Spleen (tissue), 11 donors: ENCODE measurements at regions not wholly inside any gene's neighbourhood (a gene's known extent, or its start where the extent isn't known, plus 50 kb on each side); places are given as distances from the start of the nearest gene placed in this dataset.

Experiments
- DNase-seq: peaks from one replicate; pipeline ENCODE4 v3.0.0-alpha.2; 2020
- H3K27ac ChIP-seq, 8 donors: fragments of 200-600 bp; sonication (generic) in 7 of 8; 1 replicate in 4 of 8; 2 replicates in 4 of 8; pipeline versions ENCODE4 v1.5.0 to v1.8.0; 2016 to 2021; ENCODE audit warnings: inconsistent platforms in 4 of 8, mild to moderate bottlenecking in 4 of 8, moderate library complexity in 1 of 8
- H3K27me3 ChIP-seq, 7 donors: fragments of 200-600 bp; sonication (generic) in 6 of 7; replicated peaks in 1 of 7; 1 replicate in 4 of 7; 2 replicates in 3 of 7; pipeline versions ENCODE4 v1.5.0 to v1.8.0; 2016 to 2021; ENCODE audit warnings: inconsistent platforms in 3 of 7, mild to moderate bottlenecking in 1 of 7
- H3K36me3 ChIP-seq, 6 donors: fragments of 200-600 bp; sonication (generic) in 5 of 6; 1 replicate in 4 of 6; 2 replicates in 2 of 6; pipeline versions ENCODE4 v1.5.0 to v1.8.0; 2016 to 2021; ENCODE audit warnings: inconsistent platforms in 2 of 6
- H3K4me1 ChIP-seq, 6 donors: fragments of 200-600 bp; sonication (generic) in 5 of 6; 1 replicate in 3 of 6; 2 replicates in 3 of 6; pipeline versions ENCODE4 v1.5.0 to v1.8.0; 2016 to 2021; ENCODE audit warnings: inconsistent platforms in 3 of 6
- H3K4me3 ChIP-seq, 8 donors: fragments of 200-600 bp; sonication (generic) in 7 of 8; 1 replicate in 4 of 8; 2 replicates in 4 of 8; pipeline versions ENCODE4 v1.5.0 to v1.8.0; 2016 to 2021; ENCODE audit warnings: inconsistent platforms in 4 of 8, mild to moderate bottlenecking in 4 of 8, moderate library complexity in 2 of 8
- H3K9me3 ChIP-seq, 8 donors: fragments of 200-600 bp; sonication (generic) in 7 of 8; 1 replicate in 4 of 8; 2 replicates in 4 of 8; pipeline versions ENCODE4 v1.5.0 to v1.8.0; 2016 to 2021; ENCODE audit warnings: inconsistent platforms in 4 of 8
- POLR2A ChIP-seq, 3 donors: fragments of 450-650 bp; IDR thresholded peaks; one replicate each; pipeline ENCODE4 v1.5.1; 2017; ENCODE audit warnings: antibody characterized with exemption in 3 of 3, mild to moderate bottlenecking in 1 of 3
- POLR2AphosphoS5 ChIP-seq, 3 donors: sonication (generic); formaldehyde crosslinking; IDR thresholded peaks; one replicate each; pipeline ENCODE4 v1.5.1; 2017; ENCODE audit warnings: antibody characterized with exemption in 3 of 3
- WGBS, 5 donors: extraction: QIAGEN DNeasy Blood & Tissue Kit in 3 of 5; methylation state at CpG; one replicate each; pipeline versions ENCODE4 v1.1.5 to v1.1.7; 2013 to 2018; 5-methylcytosine and 5-hydroxymethylcytosine counted together
- intact Hi-C: fragments of 100-400 bp; cut with DNase I; formaldehyde crosslinking; loops from one replicate; pipeline ENCODE4 v1.15.0; 2023; ENCODE audit warnings: low total_unique reads
- TF ChIP-seq, protein P1 (sequence below), 11 experiments: fragments of 200-600 bp in 7 of 11; fragments of 450-650 bp in 4 of 11; sonication (generic) in 4 of 11; IDR thresholded peaks in 8 of 11; conservative IDR thresholded peaks in 3 of 11; 1 replicate in 7 of 11; 2 replicates in 4 of 11; pipeline versions ENCODE4 v1.4.0 to v1.8.0; 2016 to 2021; ENCODE audit warnings: antibody characterized with exemption in 11 of 11, inconsistent platforms in 4 of 11, mild to moderate bottlenecking in 1 of 11
- donor health status: healthy with polysubstance abuse.
- donor health status: DM: no; HTN: no; CAD: no; lungs with moderate emphysema.
- donor health status: DM: no; HTN: no; CAD: no.
- donor health status: Bipolar disorder and iron deficiency.
- donor health status: healthy.
- donor health status: DM: no; HTN: no; CAD: no.
- donor health status: DM: yes; HTN: yes; CAD: no.

DNA sequence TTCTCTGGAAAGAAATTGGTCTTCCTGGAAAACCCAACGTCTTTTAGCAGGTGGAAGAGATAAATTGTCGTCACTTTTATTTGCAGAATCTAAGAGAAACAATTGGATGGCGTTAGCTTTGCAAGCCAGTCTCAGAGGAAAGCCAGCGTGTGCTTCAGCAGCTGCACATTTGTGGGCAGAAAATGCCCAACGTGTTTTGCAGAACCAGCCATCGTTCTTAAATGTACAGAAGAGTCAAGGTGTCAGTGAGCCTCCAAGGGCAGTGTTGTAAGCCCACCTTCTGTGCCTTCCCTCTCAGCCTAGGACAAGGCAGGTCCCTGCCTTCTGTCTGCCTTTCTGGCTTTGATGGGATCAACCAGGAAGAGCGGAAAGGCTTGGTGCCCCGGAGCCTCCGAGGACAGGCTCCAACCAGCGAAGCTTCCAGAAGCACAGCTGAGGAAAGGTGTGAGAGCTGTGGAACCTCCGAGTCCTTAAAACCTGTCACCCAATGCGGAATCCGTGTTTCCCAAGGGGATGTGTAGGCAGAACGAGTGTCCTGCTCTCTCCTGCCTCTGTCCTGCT lies 116.0 kb upstream of the IRX2 start:
- peaks cover 0 to 45% (median 2%) of the 10 kb centered on the region in 8 donors for H3K9me3 ChIP-seq
- intact Hi-C loops, result no loop called here
- no peak for DNase-seq
- WGBS, 5 donors, result 68 to 78% (median 76%) methylated on average over 14 of the region's 14 CpGs
- no peak for TF ChIP-seq POLR2A (IDR thresholded peaks at IDR 0.05)
- TF ChIP-seq POLR2AphosphoS5 (IDR thresholded peaks at IDR 0.05), result no peak
- TF ChIP-seq, protein P1, sequence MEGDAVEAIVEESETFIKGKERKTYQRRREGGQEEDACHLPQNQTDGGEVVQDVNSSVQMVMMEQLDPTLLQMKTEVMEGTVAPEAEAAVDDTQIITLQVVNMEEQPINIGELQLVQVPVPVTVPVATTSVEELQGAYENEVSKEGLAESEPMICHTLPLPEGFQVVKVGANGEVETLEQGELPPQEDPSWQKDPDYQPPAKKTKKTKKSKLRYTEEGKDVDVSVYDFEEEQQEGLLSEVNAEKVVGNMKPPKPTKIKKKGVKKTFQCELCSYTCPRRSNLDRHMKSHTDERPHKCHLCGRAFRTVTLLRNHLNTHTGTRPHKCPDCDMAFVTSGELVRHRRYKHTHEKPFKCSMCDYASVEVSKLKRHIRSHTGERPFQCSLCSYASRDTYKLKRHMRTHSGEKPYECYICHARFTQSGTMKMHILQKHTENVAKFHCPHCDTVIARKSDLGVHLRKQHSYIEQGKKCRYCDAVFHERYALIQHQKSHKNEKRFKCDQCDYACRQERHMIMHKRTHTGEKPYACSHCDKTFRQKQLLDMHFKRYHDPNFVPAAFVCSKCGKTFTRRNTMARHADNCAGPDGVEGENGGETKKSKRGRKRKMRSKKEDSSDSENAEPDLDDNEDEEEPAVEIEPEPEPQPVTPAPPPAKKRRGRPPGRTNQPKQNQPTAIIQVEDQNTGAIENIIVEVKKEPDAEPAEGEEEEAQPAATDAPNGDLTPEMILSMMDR (IDR thresholded peaks at IDR 0.05 in 8 of 11, conservative IDR thresholded peaks at IDR 0.05 in 3 of 11), result no peak
- H3K4me1 ChIP-seq, result no peaks in the 10 kb centered on the region
- H3K27me3 ChIP-seq, result peaks cover 0 to 10% (median 0%) of the 10 kb centered on the region in 7 donors
- no peak overlapping the region for H3K4me3 ChIP-seq
- H3K27ac ChIP-seq, result no peak overlapping the region
- no peaks in the 10 kb centered on the region for H3K36me3 ChIP-seq

DNA sequence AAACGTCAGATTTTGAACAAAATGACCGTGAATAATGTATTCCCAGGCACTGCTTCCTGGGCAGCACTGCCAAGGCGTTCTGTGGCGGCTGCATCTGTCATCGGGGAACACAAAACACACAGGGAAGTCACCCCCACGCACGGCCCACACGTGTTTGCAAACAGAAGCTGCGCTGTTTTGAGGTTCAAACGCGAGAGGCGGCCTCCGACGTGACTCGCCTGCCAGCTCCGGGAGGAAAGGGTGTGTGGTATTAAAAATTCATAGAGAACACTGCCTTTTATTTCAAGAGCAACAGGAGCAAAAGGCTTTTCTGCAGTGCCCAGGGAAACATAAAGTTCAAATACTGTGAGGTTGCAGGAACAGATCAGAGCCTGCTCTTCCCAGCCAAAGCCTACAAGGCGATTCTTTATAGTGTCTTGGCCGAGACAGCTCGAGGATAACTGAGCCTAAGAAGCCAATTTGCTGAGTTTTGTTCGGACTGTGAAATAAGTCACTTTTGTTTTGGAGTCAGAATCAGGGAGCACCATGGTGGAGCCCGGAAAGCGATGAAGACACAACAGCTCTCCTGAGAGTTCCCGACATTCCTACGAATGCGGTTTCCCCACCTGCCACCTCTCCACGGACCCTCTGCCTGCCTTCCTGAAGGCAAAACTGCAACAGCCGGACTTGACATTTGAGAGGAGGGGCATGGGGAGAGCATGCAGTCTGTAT lies 115.3 kb upstream of the IRX2 start:
- intact Hi-C loops, result no loop called here
- Histone ChIP-seq H3K4me1 (no peaks in the 10 kb centered on the region), H3K4me3 (no peak overlapping the region), H3K36me3 (no peaks in the 10 kb centered on the region), H3K27ac (no peak overlapping the region), H3K27me3 (peaks cover 0 to 10% (median 0%) of the 10 kb centered on the region in 7 donors), H3K9me3 (peaks cover 0 to 42% (median 3%) of the 10 kb centered on the region in 8 donors)
- TF ChIP-seq POLR2AphosphoS5 (IDR thresholded peaks at IDR 0.05) (no peak), POLR2A (IDR thresholded peaks at IDR 0.05) (no peak)
- TF ChIP-seq, protein P1 (IDR thresholded peaks at IDR 0.05 in 8 of 11, conservative IDR thresholded peaks at IDR 0.05 in 3 of 11), result no peak
- 84 to 88% (median 85%) methylated on average over 27 of the region's 27 CpGs for WGBS, 5 donors
- DNase-seq, result no peak

DNA sequence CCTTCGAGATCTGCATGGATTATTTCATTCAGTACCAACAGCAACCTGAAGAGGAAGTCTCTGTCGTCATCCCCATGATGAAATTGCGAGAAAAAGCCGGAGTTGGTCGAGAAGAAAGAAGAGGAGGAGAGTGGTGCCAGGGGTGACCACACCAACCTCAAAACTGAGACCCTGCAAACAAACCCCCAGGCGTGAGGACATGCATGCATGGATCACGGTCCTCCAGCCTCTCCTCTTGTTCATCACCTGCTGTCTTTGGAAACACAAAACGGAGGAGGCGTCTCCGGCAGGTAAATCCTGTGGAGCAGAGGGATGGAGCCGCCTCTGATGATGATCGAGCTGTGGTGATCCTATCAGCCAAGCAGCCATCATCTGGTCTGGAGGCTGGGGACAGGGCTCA lies 114.4 kb upstream of the IRX2 start:
- Histone ChIP-seq H3K36me3 (no peaks in the 10 kb centered on the region), H3K27me3 (peaks cover 0 to 10% (median 0%) of the 10 kb centered on the region in 7 donors), H3K4me3 (no peak overlapping the region), H3K27ac (no peak overlapping the region), H3K9me3 (peaks cover 0 to 38% (median 4%) of the 10 kb centered on the region in 8 donors), H3K4me1 (no peaks in the 10 kb centered on the region)
- no peak for DNase-seq
- TF ChIP-seq POLR2A (IDR thresholded peaks at IDR 0.05) (no peak), POLR2AphosphoS5 (IDR thresholded peaks at IDR 0.05) (no peak)
- TF ChIP-seq, protein P1 (IDR thresholded peaks at IDR 0.05 in 8 of 11, conservative IDR thresholded peaks at IDR 0.05 in 3 of 11), result no peak
- intact Hi-C loops, result no loop called here
- 84 to 89% (median 86%) methylated on average over 12 of the region's 12 CpGs for WGBS, 5 donors

DNA sequence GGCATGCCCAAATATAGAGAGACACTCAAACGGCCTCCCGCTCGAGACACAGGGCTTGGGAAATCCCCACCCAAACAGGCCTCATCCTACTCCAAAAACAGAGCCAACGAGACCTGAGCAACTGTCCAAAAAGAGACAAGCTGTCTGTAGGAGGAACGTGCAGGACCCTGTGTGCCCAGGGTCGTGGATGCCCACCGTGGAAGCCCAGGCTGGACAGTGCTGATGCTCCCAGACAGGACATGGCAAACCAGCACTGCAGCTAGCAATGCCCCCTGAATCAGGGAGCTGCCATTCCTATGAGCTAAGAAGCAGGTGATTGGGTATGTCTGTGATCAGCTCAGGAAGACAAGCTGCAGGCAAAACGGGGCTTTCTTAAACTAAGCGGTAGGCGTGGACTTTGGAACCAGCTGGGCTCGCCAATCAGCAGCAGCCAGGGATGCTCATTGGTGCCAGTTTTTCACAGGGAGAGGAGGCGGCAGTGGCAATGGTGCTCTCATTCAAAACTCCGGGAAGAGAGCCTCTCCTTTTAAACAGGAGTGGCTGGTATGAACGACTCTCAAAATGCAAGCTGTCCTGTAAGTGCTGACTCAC lies 113.1 kb upstream of the IRX2 start:
- Histone ChIP-seq H3K4me3 (no peak overlapping the region), H3K36me3 (no peaks in the 10 kb centered on the region), H3K9me3 (peaks cover 0 to 38% (median 4%) of the 10 kb centered on the region in 8 donors), H3K4me1 (no peaks in the 10 kb centered on the region), H3K27me3 (peaks cover 0 to 10% (median 0%) of the 10 kb centered on the region in 7 donors), H3K27ac (no peak overlapping the region)
- DNase-seq, result no peak
- WGBS, 5 donors, result 69 to 78% (median 75%) methylated on average over 14 of the region's 14 CpGs
- TF ChIP-seq, protein P1 (IDR thresholded peaks at IDR 0.05 in 8 of 11, conservative IDR thresholded peaks at IDR 0.05 in 3 of 11), result no peak
- no peak for TF ChIP-seq POLR2A (IDR thresholded peaks at IDR 0.05)
- no peak for TF ChIP-seq POLR2AphosphoS5 (IDR thresholded peaks at IDR 0.05)
- intact Hi-C loops, result no loop called here
